ENCODE measurements at regions not wholly inside any gene's neighbourhood (a gene's known extent, or its start where the extent isn't known, plus 50 kb on each side); places are given as distances from the start of the nearest gene placed in this dataset.

DNA sequence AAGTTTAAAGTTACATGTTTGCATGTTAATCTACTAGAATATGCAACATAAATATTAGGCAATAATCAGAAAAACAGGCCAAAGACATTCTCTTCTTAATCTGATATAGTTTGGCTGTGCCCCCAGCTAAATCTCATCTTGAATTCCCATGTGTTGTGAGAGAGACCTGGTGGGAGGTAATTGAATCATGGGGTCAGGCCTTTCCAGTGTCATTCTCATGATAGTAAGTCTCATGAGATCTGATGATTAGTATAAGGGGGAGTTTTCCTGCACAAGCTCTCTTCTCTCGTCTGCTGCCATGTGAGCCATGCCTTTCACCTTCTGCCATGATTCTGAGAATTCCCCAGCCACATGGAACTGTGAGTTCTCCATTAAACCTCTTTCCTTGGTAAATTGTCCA lies 1241.7 kb upstream of the ADGRB3 start:
- TF ChIP-seq FOS (IDR thresholded peaks at IDR 0.05; ENCODE audit: borderline replicate concordance, insufficient read depth, low read length), result no peak
- no peak for TF ChIP-seq MYC (IDR thresholded peaks at IDR 0.05; ENCODE audit: low read depth, low read length)
- TF ChIP-seq POLR2AphosphoS5 (IDR thresholded peaks at IDR 0.05; ENCODE audit: insufficient read depth, low read depth, low read length), result no peak
- no peak for TF ChIP-seq GATA2 (IDR thresholded peaks at IDR 0.05; ENCODE audit: insufficient read depth, insufficient read length, low read depth, low read length)
- no peak for TF ChIP-seq JUN (IDR thresholded peaks at IDR 0.05; ENCODE audit: borderline replicate concordance, insufficient read depth, insufficient read length, low read depth)
- no peak for TF ChIP-seq EZH2 (IDR thresholded peaks at IDR 0.05; ENCODE audit: borderline replicate concordance, low read depth, low read length, severe bottlenecking)
- no peak for TF ChIP-seq CTCF (IDR thresholded peaks at IDR 0.05; ENCODE audit: extremely low read depth in 1 of 2, insufficient read depth in 1 of 2, low read depth in 1 of 2, low read length in 2 of 2)
- TF ChIP-seq MAX (IDR thresholded peaks at IDR 0.05; ENCODE audit: insufficient read depth, insufficient read length), result no peak
- no peak for TF ChIP-seq POLR2A (IDR thresholded peaks at IDR 0.05; ENCODE audit: low read depth, low read length)
- no peaks in the 10 kb centered on the region for H3K27me3 ChIP-seq (ENCODE audit: control insufficient read depth in 2 of 2, insufficient read depth in 2 of 2, low read length in 2 of 2)
- H3K36me3 ChIP-seq (ENCODE audit: control insufficient read depth in 2 of 2, extremely low read depth in 1 of 2, insufficient read depth in 2 of 2, low read length in 2 of 2), result no peaks in the 10 kb centered on the region
- H3K9me3 ChIP-seq (replicated peaks; ENCODE audit: control insufficient read depth, insufficient read depth, low read length), result no peaks in the 10 kb centered on the region
- no peaks in the 10 kb centered on the region for H3K9me1 ChIP-seq (replicated peaks; ENCODE audit: control insufficient read depth, extremely low read depth, insufficient read depth, low read length)
- FAIRE-seq (no peak), DNase-seq (ENCODE audit: low read depth, low spot score) (no peak)
- no peak overlapping the region for H2AFZ ChIP-seq (ENCODE audit: low read depth, low read length)
- H4K20me1 ChIP-seq (replicated peaks; ENCODE audit: control insufficient read depth, extremely low read depth, insufficient read depth, low read length), result no peaks in the 10 kb centered on the region
- no peaks in the 10 kb centered on the region for H3K79me2 ChIP-seq (ENCODE audit: control insufficient read depth, insufficient read depth, low read length)
- no peak overlapping the region for H3K9ac ChIP-seq (replicated peaks; ENCODE audit: extremely low read depth, insufficient read depth, low read length)
- ChIA-PET POLR2A (no interaction called here), CTCF (no interaction called here)
- BruUV-seq (replicated peaks), result no TSS peak
- no peak overlapping the region for H3K4me2 ChIP-seq (ENCODE audit: insufficient read depth, low read length)
- H3K4me1 ChIP-seq (ENCODE audit: control insufficient read depth, extremely low read depth, insufficient read depth, low read length), result no peaks in the 10 kb centered on the region
- H3K4me3 ChIP-seq (replicated peaks in 1 of 3; ENCODE audit: insufficient read depth in 1 of 3, low read depth in 1 of 3, low read length in 3 of 3), result no peak overlapping the region
- intact Hi-C loops (cut with micrococcal nuclease) (no loop called here), dilution Hi-C loops (cut with MboI; ENCODE audit: extremely low pct_ligation_motif_present, low sequenced_read_pairs) (no loop called here)
- no peak overlapping the region for H3K27ac ChIP-seq (ENCODE audit: insufficient read depth, low read depth, low read length)

All from endothelial cell of umbilical vein (primary cell).